Skeletal muscle tissue (tissue), 3 donors: ENCODE measurements at regions not wholly inside any gene's neighbourhood (a gene's known extent, or its start where the extent isn't known, plus 50 kb on each side); places are given as distances from the start of the nearest gene placed in this dataset.

Source experiments
- H3K27ac ChIP-seq: one replicate; pipeline ENCODE4 v1.7.0; 2013; ENCODE audit warnings: mild to moderate bottlenecking, low read depth, low read length, inconsistent platforms
- H3K27me3 ChIP-seq, 3 donors: one replicate each; pipeline ENCODE4 v1.7.0; 2013; ENCODE audit warnings: low read length in 3 of 3; ENCODE audit not compliant: control insufficient read depth in 3 of 3, insufficient read depth in 3 of 3
- H3K36me3 ChIP-seq, 3 donors: one replicate each; pipeline ENCODE4 v1.7.0; 2013; ENCODE audit warnings: low read length in 3 of 3; ENCODE audit not compliant: control insufficient read depth in 3 of 3, insufficient read depth in 3 of 3
- H3K4me1 ChIP-seq, 3 donors: one replicate each; pipeline ENCODE4 v1.7.0; 2013; ENCODE audit warnings: low read length in 3 of 3, mild to moderate bottlenecking in 3 of 3; ENCODE audit not compliant: control insufficient read depth in 3 of 3, insufficient read depth in 3 of 3
- H3K4me3 ChIP-seq, 3 donors: one replicate each; pipeline ENCODE4 v1.7.0; 2013; ENCODE audit warnings: low read length in 3 of 3
- H3K9ac ChIP-seq, 3 donors: one replicate each; pipeline ENCODE4 v1.7.0; 2013; ENCODE audit warnings: low read length in 3 of 3, mild to moderate bottlenecking in 3 of 3, moderate library complexity in 2 of 3, low read depth in 1 of 3
- H3K9me3 ChIP-seq, 3 donors: one replicate each; pipeline ENCODE4 v1.7.0; 2013; ENCODE audit warnings: low read length in 3 of 3; ENCODE audit not compliant: control insufficient read depth in 3 of 3
- donor health status: Osteomylitis.

DNA sequence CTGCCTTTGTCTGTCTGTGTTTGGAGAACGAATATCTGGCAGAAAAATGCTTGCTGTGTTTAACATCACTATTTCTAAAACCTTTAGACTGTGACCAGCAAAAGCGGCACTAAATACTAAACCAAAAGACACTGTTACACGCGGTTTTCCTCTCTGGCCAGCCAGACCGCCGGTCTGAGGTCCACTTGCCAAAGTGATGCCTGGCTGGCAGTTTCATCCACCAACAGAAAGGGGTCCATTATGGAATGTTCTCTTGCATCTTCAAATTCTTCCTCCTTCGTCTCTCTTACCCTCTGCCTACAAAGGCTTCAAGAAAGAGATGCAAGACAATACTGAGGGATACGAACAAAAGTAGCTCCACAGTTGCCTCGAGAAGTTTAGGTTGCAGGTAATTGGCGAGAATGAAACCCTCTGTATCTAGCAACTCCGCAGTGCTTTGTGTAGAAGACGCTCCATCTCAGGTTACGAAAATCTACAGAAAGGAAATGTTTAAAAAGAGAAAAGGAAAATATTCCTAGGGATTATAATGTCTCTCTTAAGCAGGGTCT is 176.6 kb downstream of the TRIM27 start:
- Histone ChIP-seq H3K9me3 (peaks cover 0 to 2% (median 0%) of the 10 kb centered on the region in 3 donors), H3K27me3 (peaks cover 4 to 8% (median 7%) of the 10 kb centered on the region in 3 donors), H3K36me3 (no peaks in the 10 kb centered on the region), H3K4me3 (no peak overlapping the region), H3K27ac (no peak overlapping the region), H3K9ac (no peak overlapping the region), H3K4me1 (no peaks in the 10 kb centered on the region)

GRCh38 chr6:28747631-28748157 is 176.1 kb downstream of the TRIM27 start:
- H3K9ac ChIP-seq, result no peak overlapping the region
- H3K36me3 ChIP-seq, result no peaks in the 10 kb centered on the region
- peaks cover 0 to 2% (median 0%) of the 10 kb centered on the region in 3 donors for H3K9me3 ChIP-seq
- H3K27ac ChIP-seq, result no peak overlapping the region
- H3K4me3 ChIP-seq, result no peak overlapping the region
- no peaks in the 10 kb centered on the region for H3K4me1 ChIP-seq
- H3K27me3 ChIP-seq, result peaks cover 4 to 7% (median 6%) of the 10 kb centered on the region in 3 donors

- H3K36me3 ChIP-seq, result no peaks in the 10 kb centered on the region
- H3K4me3 ChIP-seq, result no peak overlapping the region
- peaks cover 3 to 5% (median 4%) of the 10 kb centered on the region in 3 donors for H3K27me3 ChIP-seq
- no peak overlapping the region for H3K27ac ChIP-seq
- peaks cover 0 to 2% (median 0%) of the 10 kb centered on the region in 3 donors for H3K9me3 ChIP-seq
- H3K9ac ChIP-seq, result no peak overlapping the region
- no peaks in the 10 kb centered on the region for H3K4me1 ChIP-seq
Observed at GRCh38 chr6:28748192-28748591, 175.6 kb downstream of the TRIM27 start.

GRCh38 chr6:28750926-28751458 is 172.8 kb downstream of the TRIM27 start:
- H3K9me3 ChIP-seq, result peaks cover 0 to 2% (median 0%) of the 10 kb centered on the region in 3 donors
- no peak overlapping the region for H3K4me3 ChIP-seq
- H3K27me3 ChIP-seq, result peaks cover 0 to 3% (median 0%) of the 10 kb centered on the region in 3 donors
- no peaks in the 10 kb centered on the region for H3K36me3 ChIP-seq
- no peaks in the 10 kb centered on the region for H3K4me1 ChIP-seq
- H3K9ac ChIP-seq, result no peak overlapping the region
- H3K27ac ChIP-seq, result no peak overlapping the region

DNA sequence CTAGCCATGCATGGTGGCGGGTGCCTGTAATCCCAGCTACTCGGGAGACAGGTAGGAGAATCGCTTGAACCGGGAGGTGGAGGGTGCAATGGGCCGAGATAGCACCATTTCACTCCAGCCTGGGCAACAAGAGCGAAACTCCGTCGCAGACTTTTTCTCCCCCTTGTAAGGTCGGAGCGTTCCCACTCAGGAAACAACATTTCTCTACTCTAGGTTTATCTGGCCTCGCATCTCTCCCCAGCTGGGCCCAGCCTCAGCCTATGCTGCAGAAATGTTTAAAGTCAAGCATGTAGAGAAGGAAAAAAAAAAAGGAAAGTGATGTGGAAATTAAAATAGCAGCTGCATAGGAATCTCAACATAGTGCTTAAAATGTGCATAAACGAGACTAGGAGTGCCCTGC is 172.3 kb downstream of the TRIM27 start:
- Histone ChIP-seq H3K27ac (no peak overlapping the region), H3K9me3 (peaks cover 0 to 2% (median 0%) of the 10 kb centered on the region in 3 donors), H3K36me3 (no peaks in the 10 kb centered on the region), H3K4me1 (no peaks in the 10 kb centered on the region), H3K9ac (no peak overlapping the region), H3K4me3 (no peak overlapping the region), H3K27me3 (peaks cover 0 to 3% (median 0%) of the 10 kb centered on the region in 3 donors)

DNA sequence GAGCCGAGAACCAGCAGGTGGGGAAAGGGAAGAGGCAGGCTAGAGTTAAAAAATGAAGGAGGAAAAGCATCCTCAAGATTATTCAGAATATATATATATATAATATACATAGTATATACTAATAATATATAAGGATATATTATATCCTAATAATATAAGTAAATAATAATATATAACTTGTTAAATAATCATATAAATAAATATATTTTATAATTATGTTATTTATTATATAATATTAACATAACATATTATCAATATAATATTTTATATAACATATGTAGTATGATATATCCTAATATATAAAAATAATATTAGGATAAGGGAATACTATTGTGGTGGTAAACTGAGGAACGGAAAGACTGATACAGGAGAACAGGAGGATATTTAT is 171.8 kb downstream of the TRIM27 start:
- Histone ChIP-seq H3K4me1 (no peaks in the 10 kb centered on the region), H3K9ac (no peak overlapping the region), H3K27me3 (peaks cover 0 to 3% (median 0%) of the 10 kb centered on the region in 3 donors), H3K27ac (no peak overlapping the region), H3K9me3 (peaks cover 0 to 2% (median 0%) of the 10 kb centered on the region in 3 donors), H3K36me3 (no peaks in the 10 kb centered on the region), H3K4me3 (no peak overlapping the region)

GRCh38 chr6:28757429-28758045 is 166.2 kb downstream of the TRIM27 start:
- H3K9me3 ChIP-seq, result no peaks in the 10 kb centered on the region

DNA sequence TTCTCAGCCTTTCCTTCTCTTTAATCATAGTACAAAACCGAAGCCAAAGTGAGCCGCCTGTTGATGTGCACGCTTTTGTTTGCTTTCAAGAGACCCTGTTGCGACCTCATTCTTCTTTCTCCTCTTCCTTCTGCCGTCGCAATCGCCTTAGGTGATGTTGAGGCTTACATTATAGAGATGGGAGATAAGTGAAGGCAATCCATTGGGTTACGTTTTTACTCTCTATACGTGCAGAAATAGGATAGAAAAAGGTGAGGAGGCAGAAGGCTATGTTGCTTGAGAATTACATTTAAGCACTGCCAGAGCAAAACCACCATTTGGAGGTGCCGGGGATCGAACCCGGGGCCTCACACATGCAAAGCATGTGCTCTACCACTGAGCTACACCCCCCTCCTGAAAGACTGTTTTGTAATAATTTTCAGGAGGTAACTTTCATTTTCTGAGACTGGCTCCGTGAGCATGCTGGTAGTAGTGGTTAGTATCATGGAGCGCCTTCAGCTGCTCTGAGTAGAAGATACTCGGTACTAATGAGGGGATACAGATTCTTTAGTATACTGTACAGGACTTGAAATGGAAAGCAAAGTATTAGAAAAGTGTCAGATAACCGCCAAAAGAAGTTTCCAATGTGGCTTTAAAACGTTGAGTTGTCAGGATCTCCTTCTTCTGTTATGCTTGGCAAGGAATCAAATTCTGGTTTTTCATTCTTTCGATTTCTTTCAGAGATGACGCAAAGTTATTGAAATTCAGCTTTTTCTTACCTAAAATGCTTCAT is 165.6 kb downstream of the TRIM27 start:
- Histone ChIP-seq H3K27ac (no peak overlapping the region), H3K4me3 (no peak overlapping the region), H3K9me3 (no peaks in the 10 kb centered on the region), H3K4me1 (no peaks in the 10 kb centered on the region), H3K9ac (no peak overlapping the region), H3K27me3 (peaks cover 0 to 21% (median 6%) of the 10 kb centered on the region in 3 donors), H3K36me3 (no peaks in the 10 kb centered on the region)

More at GRCh38 chr6:28757429-28758045, 166.2 kb downstream of the TRIM27 start:
- peaks cover 0 to 16% (median 3%) of the 10 kb centered on the region in 3 donors for H3K27me3 ChIP-seq
- H3K27ac ChIP-seq, result no peak overlapping the region
- H3K36me3 ChIP-seq, result no peaks in the 10 kb centered on the region
- H3K4me3 ChIP-seq, result no peak overlapping the region
- H3K9ac ChIP-seq, result no peak overlapping the region
- H3K4me1 ChIP-seq, result no peaks in the 10 kb centered on the region

DNA sequence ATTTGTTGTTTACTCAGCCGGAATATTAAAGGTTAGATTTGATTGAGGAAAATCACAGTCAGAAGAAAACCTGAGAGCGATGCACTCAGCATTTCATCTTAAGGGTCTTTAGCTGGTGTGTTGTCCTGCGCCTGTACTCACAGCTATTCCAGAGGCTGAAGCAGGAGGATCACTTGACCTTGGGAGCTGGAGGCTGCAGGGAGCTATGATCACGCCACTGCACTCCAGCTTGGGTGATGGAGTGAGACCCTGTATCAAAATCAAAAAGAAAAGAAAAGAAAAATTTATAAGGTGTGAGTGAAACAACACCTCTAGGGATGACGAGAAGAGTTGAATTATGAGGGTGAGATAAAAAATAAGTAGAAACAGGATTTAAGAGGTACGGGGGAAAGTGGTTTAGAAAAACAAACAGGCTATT is 165.0 kb downstream of the TRIM27 start:
- H3K36me3 ChIP-seq, result no peaks in the 10 kb centered on the region
- no peaks in the 10 kb centered on the region for H3K4me1 ChIP-seq
- no peak overlapping the region for H3K9ac ChIP-seq
- H3K9me3 ChIP-seq, result no peaks in the 10 kb centered on the region
- no peak overlapping the region for H3K27ac ChIP-seq
- peaks cover 0 to 26% (median 10%) of the 10 kb centered on the region in 3 donors for H3K27me3 ChIP-seq
- no peak overlapping the region for H3K4me3 ChIP-seq
